ENCODE measurements at regions not wholly inside any gene's neighbourhood (a gene's known extent, or its start where the extent isn't known, plus 50 kb on each side); places are given as distances from the start of the nearest gene placed in this dataset.

GRCh38 chr3:181418233-181418632 is 293.5 kb upstream of the SOX2 start:
- DNase-seq, result no peak

GRCh38 chr3:181417748-181418147 is 294.0 kb upstream of the SOX2 start:
- no peak for DNase-seq

GRCh38 chr3:181410870-181411269 is 300.9 kb upstream of the SOX2 start:
- no peak for DNase-seq

- no peak for DNase-seq
These were observed 307.7 kb upstream of the SOX2 start for GRCh38 chr3:181403876-181404660.

GRCh38 chr3:181402347-181402746 is 309.4 kb upstream of the SOX2 start:
- DNase-seq, result no peak

GRCh38 chr3:181384970-181385369 is 326.8 kb upstream of the SOX2 start:
- no peak for DNase-seq

- no peak for DNase-seq
These were observed 328.0 kb upstream of the SOX2 start for GRCh38 chr3:181383760-181384159.

- no peak for DNase-seq
These were observed 328.5 kb upstream of the SOX2 start for GRCh38 chr3:181383201-181383600.

- DNase-seq, result no peak
These were observed 329.1 kb upstream of the SOX2 start for GRCh38 chr3:181382656-181383055.

- DNase-seq, result no peak
These were observed 332.4 kb upstream of the SOX2 start for GRCh38 chr3:181379278-181379677.

- no peak for DNase-seq
These were observed 342.1 kb upstream of the SOX2 start for GRCh38 chr3:181369637-181370036.

GRCh38 chr3:181363231-181363630 is 348.5 kb upstream of the SOX2 start:
- no peak for DNase-seq

GRCh38 chr3:181362378-181362777 is 349.3 kb upstream of the SOX2 start:
- no peak for DNase-seq

GRCh38 chr3:181358562-181358961 is 353.2 kb upstream of the SOX2 start:
- no peak for DNase-seq

GRCh38 chr3:181358060-181358459 is 353.7 kb upstream of the SOX2 start:
- DNase-seq, result no peak

- DNase-seq, result no peak
These were observed 357.6 kb upstream of the SOX2 start for GRCh38 chr3:181354140-181354539.

- DNase-seq, result no peak
These were observed 354.8 kb upstream of the DNAJC19 start for GRCh38 chr3:181344331-181344730.

- no peak for DNase-seq
These were observed 347.1 kb upstream of the DNAJC19 start for GRCh38 chr3:181336597-181336996.

GRCh38 chr3:181333394-181333793 is 343.9 kb upstream of the DNAJC19 start:
- DNase-seq, result no peak

- no peak for DNase-seq
These were observed 341.5 kb upstream of the DNAJC19 start for GRCh38 chr3:181330821-181331563.

GRCh38 chr3:181330257-181330656 is 340.7 kb upstream of the DNAJC19 start:
- DNase-seq, result no peak

GRCh38 chr3:181329024-181329423 is 339.5 kb upstream of the DNAJC19 start:
- DNase-seq, result no peak

- no peak for DNase-seq
These were observed 338.8 kb upstream of the DNAJC19 start for GRCh38 chr3:181328346-181328745.

- no peak for DNase-seq
These were observed 337.8 kb upstream of the DNAJC19 start for GRCh38 chr3:181327349-181327748.
